ENCODE measurements at regions not wholly inside any gene's neighbourhood (a gene's known extent, or its start where the extent isn't known, plus 50 kb on each side); places are given as distances from the start of the nearest gene placed in this dataset.

- peaks cover 6% of the 10 kb centered on the region for H3K27me3 ChIP-seq (replicated peaks; ENCODE audit: control insufficient read depth, insufficient read depth, low read length)
- no peak overlapping the region for H3K4me3 ChIP-seq (replicated peaks; ENCODE audit: low read depth, low read length)
- no peak for DNase-seq (ENCODE audit: extremely low read depth, insufficient read length)
- no peaks in the 10 kb centered on the region for H3K36me3 ChIP-seq (ENCODE audit: control insufficient read depth, insufficient read depth, low read length)
- TF ChIP-seq CTCF (IDR thresholded peaks at IDR 0.05; ENCODE audit: insufficient read depth, low read length, poor library complexity, severe bottlenecking): no peak
These were observed 68.7 kb upstream of the PAX7 start for GRCh38 chr1:18561967-18562366.

GRCh38 chr1:18564676-18565075, 66.0 kb upstream of the PAX7 start:
- Histone ChIP-seq H3K27me3 (replicated peaks; ENCODE audit: control insufficient read depth, insufficient read depth, low read length) (no peaks in the 10 kb centered on the region; the same call in none of the 2 replicates), H3K36me3 (ENCODE audit: control insufficient read depth, insufficient read depth, low read length) (no peaks in the 10 kb centered on the region), H3K4me3 (replicated peaks; ENCODE audit: low read depth, low read length) (no peak overlapping the region)
- no peak for TF ChIP-seq CTCF (IDR thresholded peaks at IDR 0.05; ENCODE audit: insufficient read depth, low read length, poor library complexity, severe bottlenecking)
- no peak for DNase-seq (ENCODE audit: extremely low read depth, insufficient read length)

- Histone ChIP-seq H3K4me3 (replicated peaks; ENCODE audit: low read depth, low read length) (no peak overlapping the region), H3K36me3 (ENCODE audit: control insufficient read depth, insufficient read depth, low read length) (no peaks in the 10 kb centered on the region), H3K27me3 (replicated peaks; ENCODE audit: control insufficient read depth, insufficient read depth, low read length) (no peaks in the 10 kb centered on the region; the same call in none of the 2 replicates)
- no peak for DNase-seq (ENCODE audit: extremely low read depth, insufficient read length)
- TF ChIP-seq CTCF (IDR thresholded peaks at IDR 0.05; ENCODE audit: insufficient read depth, low read length, poor library complexity, severe bottlenecking): no peak
These were observed 65.3 kb upstream of the PAX7 start for GRCh38 chr1:18565321-18565720.

- no peaks in the 10 kb centered on the region for H3K36me3 ChIP-seq (ENCODE audit: control insufficient read depth, insufficient read depth, low read length)
- no peak for DNase-seq (ENCODE audit: extremely low read depth, insufficient read length)
- TF ChIP-seq CTCF (IDR thresholded peaks at IDR 0.05; ENCODE audit: insufficient read depth, low read length, poor library complexity, severe bottlenecking): no peak
- H3K4me3 ChIP-seq (replicated peaks; ENCODE audit: low read depth, low read length): no peak overlapping the region
- H3K27me3 ChIP-seq (replicated peaks; ENCODE audit: control insufficient read depth, insufficient read depth, low read length): peaks cover 1% of the 10 kb centered on the region
These were observed 62.2 kb upstream of the PAX7 start for GRCh38 chr1:18568489-18568888.

GRCh38 chr1:18569251-18569650, 61.4 kb upstream of the PAX7 start:
- no peak for DNase-seq (ENCODE audit: extremely low read depth, insufficient read length)
- Histone ChIP-seq H3K4me3 (replicated peaks; ENCODE audit: low read depth, low read length) (no peak overlapping the region), H3K27me3 (replicated peaks; ENCODE audit: control insufficient read depth, insufficient read depth, low read length) (peaks cover 1% of the 10 kb centered on the region), H3K36me3 (ENCODE audit: control insufficient read depth, insufficient read depth, low read length) (no peaks in the 10 kb centered on the region)
- no peak for TF ChIP-seq CTCF (IDR thresholded peaks at IDR 0.05; ENCODE audit: insufficient read depth, low read length, poor library complexity, severe bottlenecking)
